ENCODE measurements at regions not wholly inside any gene's neighbourhood (a gene's known extent, or its start where the extent isn't known, plus 50 kb on each side); places are given as distances from the start of the nearest gene placed in this dataset.

DNA sequence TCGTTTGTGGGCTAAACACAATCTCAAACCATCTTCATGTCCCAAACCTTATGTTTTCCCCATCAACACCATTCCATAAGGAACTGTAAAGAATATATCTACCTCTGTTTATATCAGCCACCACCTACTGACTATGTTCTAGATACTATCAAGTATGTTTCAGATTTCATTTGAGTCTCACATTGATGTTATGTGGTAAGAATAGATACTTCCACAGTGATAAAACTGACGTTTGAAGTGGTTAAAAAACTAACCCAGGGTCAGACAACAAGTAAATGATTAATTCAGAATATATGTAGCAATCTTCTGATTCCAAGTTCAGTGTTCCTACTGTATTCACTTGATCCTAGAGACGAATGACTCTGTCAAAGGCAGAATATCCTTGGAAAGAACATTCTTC is 156.8 kb upstream of the RASGEF1B start:
- Histone ChIP-seq H3K4me1 (ENCODE audit: control insufficient read depth, extremely low read depth, insufficient read depth, low read length) (peaks cover 6% of the 10 kb centered on the region), H2AFZ (ENCODE audit: low read length) (no peak overlapping the region), H3K4me2 (ENCODE audit: extremely low read depth, insufficient read depth, low read length) (no peak overlapping the region), H4K20me1 (ENCODE audit: control insufficient read depth, extremely low read depth, insufficient read depth, low read length) (no peaks in the 10 kb centered on the region), H3K4me3 (replicated peaks in 1 of 4; ENCODE audit: control extremely low read depth in 1 of 4, insufficient read depth in 1 of 4, low read depth in 3 of 4, low read length in 4 of 4) (no peak overlapping the region), H3K36me3 (ENCODE audit: control insufficient read depth, insufficient read depth, low read length) (no peaks in the 10 kb centered on the region), H3K9me3 (ENCODE audit: control insufficient read depth, insufficient read depth, low read depth, low read length) (no peaks in the 10 kb centered on the region), H3K79me2 (ENCODE audit: control insufficient read depth, insufficient read depth, low read length) (no peaks in the 10 kb centered on the region), H3K9ac (ENCODE audit: insufficient read depth, low read length) (no peak overlapping the region), H3K27ac (ENCODE audit: insufficient read depth, low read length) (no peak overlapping the region), H3K27me3 (ENCODE audit: control insufficient read depth, insufficient read depth, low read length) (no peaks in the 10 kb centered on the region)
- DNase-seq (ENCODE audit: low read depth in 2 of 2), result peak in 1 of 2 donors; percentile 7
- TF ChIP-seq, protein P1, sequence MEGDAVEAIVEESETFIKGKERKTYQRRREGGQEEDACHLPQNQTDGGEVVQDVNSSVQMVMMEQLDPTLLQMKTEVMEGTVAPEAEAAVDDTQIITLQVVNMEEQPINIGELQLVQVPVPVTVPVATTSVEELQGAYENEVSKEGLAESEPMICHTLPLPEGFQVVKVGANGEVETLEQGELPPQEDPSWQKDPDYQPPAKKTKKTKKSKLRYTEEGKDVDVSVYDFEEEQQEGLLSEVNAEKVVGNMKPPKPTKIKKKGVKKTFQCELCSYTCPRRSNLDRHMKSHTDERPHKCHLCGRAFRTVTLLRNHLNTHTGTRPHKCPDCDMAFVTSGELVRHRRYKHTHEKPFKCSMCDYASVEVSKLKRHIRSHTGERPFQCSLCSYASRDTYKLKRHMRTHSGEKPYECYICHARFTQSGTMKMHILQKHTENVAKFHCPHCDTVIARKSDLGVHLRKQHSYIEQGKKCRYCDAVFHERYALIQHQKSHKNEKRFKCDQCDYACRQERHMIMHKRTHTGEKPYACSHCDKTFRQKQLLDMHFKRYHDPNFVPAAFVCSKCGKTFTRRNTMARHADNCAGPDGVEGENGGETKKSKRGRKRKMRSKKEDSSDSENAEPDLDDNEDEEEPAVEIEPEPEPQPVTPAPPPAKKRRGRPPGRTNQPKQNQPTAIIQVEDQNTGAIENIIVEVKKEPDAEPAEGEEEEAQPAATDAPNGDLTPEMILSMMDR (conservative IDR thresholded peaks at IDR 0.05 in 1 of 2, IDR thresholded peaks at IDR 0.05 in 1 of 2; ENCODE audit: low read depth in 1 of 2, low read length in 2 of 2), result no peak
- TF ChIP-seq EZH2 (IDR thresholded peaks at IDR 0.05; ENCODE audit: low read length, missing control alignments), result no peak

DNA sequence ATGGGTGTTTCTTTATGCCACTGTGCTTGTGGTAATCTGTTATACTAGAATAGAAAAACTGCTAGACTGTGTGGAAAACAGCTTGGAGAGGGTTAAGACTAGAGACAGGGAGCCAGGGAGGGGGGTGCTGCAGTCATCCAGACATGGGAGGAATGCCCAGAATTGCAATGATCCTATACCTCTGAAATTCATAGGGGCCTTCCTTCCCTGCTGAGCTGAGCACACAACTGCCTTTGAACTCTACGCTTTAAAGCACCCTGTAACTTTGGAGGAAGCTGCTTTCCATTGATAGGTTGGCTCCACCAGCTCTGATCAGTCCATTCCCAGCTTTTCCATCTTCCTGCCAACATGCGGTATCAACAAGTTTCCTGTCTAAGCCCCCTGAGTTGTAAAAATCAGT is 155.9 kb upstream of the RASGEF1B start:
- H3K4me3 ChIP-seq (replicated peaks in 1 of 4; ENCODE audit: control extremely low read depth in 1 of 4, insufficient read depth in 1 of 4, low read depth in 3 of 4, low read length in 4 of 4), result no peak overlapping the region
- peaks cover 6% of the 10 kb centered on the region for H3K4me1 ChIP-seq (ENCODE audit: control insufficient read depth, extremely low read depth, insufficient read depth, low read length)
- no peaks in the 10 kb centered on the region for H3K36me3 ChIP-seq (ENCODE audit: control insufficient read depth, insufficient read depth, low read length)
- no peak for DNase-seq (ENCODE audit: low read depth in 2 of 2)
- no peaks in the 10 kb centered on the region for H4K20me1 ChIP-seq (ENCODE audit: control insufficient read depth, extremely low read depth, insufficient read depth, low read length)
- H3K4me2 ChIP-seq (ENCODE audit: extremely low read depth, insufficient read depth, low read length), result no peak overlapping the region
- H3K27me3 ChIP-seq (ENCODE audit: control insufficient read depth, insufficient read depth, low read length), result no peaks in the 10 kb centered on the region
- no peaks in the 10 kb centered on the region for H3K9me3 ChIP-seq (ENCODE audit: control insufficient read depth, insufficient read depth, low read depth, low read length)
- H2AFZ ChIP-seq (ENCODE audit: low read length), result no peak overlapping the region
- no peaks in the 10 kb centered on the region for H3K79me2 ChIP-seq (ENCODE audit: control insufficient read depth, insufficient read depth, low read length)
- no peak overlapping the region for H3K9ac ChIP-seq (ENCODE audit: insufficient read depth, low read length)
- no peak overlapping the region for H3K27ac ChIP-seq (ENCODE audit: insufficient read depth, low read length)
- no peak for TF ChIP-seq EZH2 (IDR thresholded peaks at IDR 0.05; ENCODE audit: low read length, missing control alignments)
- TF ChIP-seq, protein P1 (conservative IDR thresholded peaks at IDR 0.05 in 1 of 2, IDR thresholded peaks at IDR 0.05 in 1 of 2; ENCODE audit: low read depth in 1 of 2, low read length in 2 of 2), result no peak

DNA sequence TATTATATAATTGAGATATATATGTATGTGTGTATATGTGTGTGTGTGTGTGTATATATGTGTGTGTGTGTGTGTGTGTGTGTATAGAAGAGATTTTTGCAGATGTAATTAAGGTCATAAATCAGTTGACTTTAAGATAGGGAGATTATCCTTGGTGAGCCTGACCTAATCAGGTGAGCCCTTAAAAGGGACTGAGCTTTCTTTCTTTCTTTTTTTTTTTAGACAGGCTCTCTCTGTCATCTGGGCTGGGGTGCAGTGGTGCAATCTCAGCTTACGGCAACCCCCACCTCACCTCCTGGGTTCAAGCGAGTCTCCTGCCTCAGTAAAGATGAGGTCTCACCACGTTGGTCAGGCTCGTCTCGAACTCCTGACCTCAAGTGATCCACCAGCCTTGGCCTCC is 155.1 kb upstream of the RASGEF1B start:
- H2AFZ ChIP-seq (ENCODE audit: low read length), result no peak overlapping the region
- no peaks in the 10 kb centered on the region for H3K4me1 ChIP-seq (ENCODE audit: control insufficient read depth, extremely low read depth, insufficient read depth, low read length)
- no peak overlapping the region for H3K27ac ChIP-seq (ENCODE audit: insufficient read depth, low read length)
- H3K79me2 ChIP-seq (ENCODE audit: control insufficient read depth, insufficient read depth, low read length), result no peaks in the 10 kb centered on the region
- no peaks in the 10 kb centered on the region for H3K36me3 ChIP-seq (ENCODE audit: control insufficient read depth, insufficient read depth, low read length)
- H4K20me1 ChIP-seq (ENCODE audit: control insufficient read depth, extremely low read depth, insufficient read depth, low read length), result no peaks in the 10 kb centered on the region
- DNase-seq (ENCODE audit: low read depth in 2 of 2), result no peak
- no peak overlapping the region for H3K4me2 ChIP-seq (ENCODE audit: extremely low read depth, insufficient read depth, low read length)
- H3K4me3 ChIP-seq (replicated peaks in 1 of 4; ENCODE audit: control extremely low read depth in 1 of 4, insufficient read depth in 1 of 4, low read depth in 3 of 4, low read length in 4 of 4), result no peak overlapping the region
- H3K9ac ChIP-seq (ENCODE audit: insufficient read depth, low read length), result no peak overlapping the region
- H3K27me3 ChIP-seq (ENCODE audit: control insufficient read depth, insufficient read depth, low read length), result no peaks in the 10 kb centered on the region
- no peaks in the 10 kb centered on the region for H3K9me3 ChIP-seq (ENCODE audit: control insufficient read depth, insufficient read depth, low read depth, low read length)
- TF ChIP-seq EZH2 (IDR thresholded peaks at IDR 0.05; ENCODE audit: low read length, missing control alignments), result no peak
- TF ChIP-seq, protein P1 (conservative IDR thresholded peaks at IDR 0.05 in 1 of 2, IDR thresholded peaks at IDR 0.05 in 1 of 2; ENCODE audit: low read depth in 1 of 2, low read length in 2 of 2), result no peak
